Glomerular visceral epithelial cell (primary cell): ENCODE measurements at regions not wholly inside any gene's neighbourhood (a gene's known extent, or its start where the extent isn't known, plus 50 kb on each side); places are given as distances from the start of the nearest gene placed in this dataset.
A peak's percentile ranks its signal among the peaks of the same experiment; 100 is the strongest.
"Not testable (repeated sequence)": the region's sequence is repeated elsewhere in the genome, so short reads cannot be mapped to it uniquely, and the experiment has no call there.

Experiments used
- DNase-seq: peaks from one replicate; pipeline ENCODE4 v3.0.0-alpha.2; 2016; ENCODE audit errors: extremely low spot score

GRCh38 chr7:13713092-13713491 is 276.4 kb downstream of the ETV1 start:
- DNase-seq = no peak

GRCh38 chr7:13715534-13715933 is 273.9 kb downstream of the ETV1 start:
- DNase-seq = no peak

GRCh38 chr7:13717031-13717430 is 272.4 kb downstream of the ETV1 start:
- no peak for DNase-seq

GRCh38 chr7:13724191-13724976 is 265.1 kb downstream of the ETV1 start:
- no peak for DNase-seq

- DNase-seq = peak; percentile 20
Observed at GRCh38 chr7:13724977-13725566, 264.4 kb downstream of the ETV1 start.

- no peak for DNase-seq
Observed at GRCh38 chr7:13725591-13725990, 263.9 kb downstream of the ETV1 start.

- no peak for DNase-seq
Observed at GRCh38 chr7:13727279-13727678, 262.2 kb downstream of the ETV1 start.

GRCh38 chr7:13727751-13728150 is 261.7 kb downstream of the ETV1 start:
- DNase-seq = no peak

- DNase-seq = not testable (repeated sequence)
Observed at GRCh38 chr7:13728430-13728829, 261.0 kb downstream of the ETV1 start.

- no peak for DNase-seq
Observed at GRCh38 chr7:13731643-13732042, 257.8 kb downstream of the ETV1 start.

GRCh38 chr7:13737563-13737962 is 251.9 kb downstream of the ETV1 start:
- DNase-seq = no peak

GRCh38 chr7:13742126-13742525 is 247.3 kb downstream of the ETV1 start:
- peak; percentile 9 for DNase-seq

- peak; percentile 24 for DNase-seq
Observed at GRCh38 chr7:13742811-13743210, 246.7 kb downstream of the ETV1 start.

- no peak for DNase-seq
Observed at GRCh38 chr7:13743226-13743625, 246.2 kb downstream of the ETV1 start.

GRCh38 chr7:13745530-13745929 is 243.9 kb downstream of the ETV1 start:
- no peak for DNase-seq

GRCh38 chr7:13748998-13749397 is 240.5 kb downstream of the ETV1 start:
- DNase-seq = no peak

GRCh38 chr7:13749636-13750035 is 239.8 kb downstream of the ETV1 start:
- no peak for DNase-seq

- no peak for DNase-seq
Observed at GRCh38 chr7:13751766-13752165, 237.7 kb downstream of the ETV1 start.

GRCh38 chr7:13757841-13758240 is 231.6 kb downstream of the ETV1 start:
- no peak for DNase-seq

GRCh38 chr7:13765853-13766252 is 223.6 kb downstream of the ETV1 start:
- not testable (repeated sequence) for DNase-seq

GRCh38 chr7:13770305-13770704 is 219.2 kb downstream of the ETV1 start:
- no peak for DNase-seq

- no peak for DNase-seq
Observed at GRCh38 chr7:13774976-13775375, 214.5 kb downstream of the ETV1 start.

GRCh38 chr7:13777242-13777641 is 212.2 kb downstream of the ETV1 start:
- no peak for DNase-seq

GRCh38 chr7:13778967-13779366 is 210.5 kb downstream of the ETV1 start:
- DNase-seq = peak; percentile 71
